Activated CD4-positive, alpha-beta T cell treated with anti-CD3 and anti-CD28 coated beads, Interleukin-2, Interleukin-4, amounts not matched to agents 100 ng/mL and 50 ng/mL, durations not matched to agents 16 hours and 8 hours (primary cell): ENCODE measurements at regions not wholly inside any gene's neighbourhood (a gene's known extent, or its start where the extent isn't known, plus 50 kb on each side); places are given as distances from the start of the nearest gene placed in this dataset.

Source experiments
- DNase-seq: peaks from one replicate; pipeline ENCODE4 v3.0.0-alpha.2; 2020; ENCODE audit warnings: low spot score

DNA sequence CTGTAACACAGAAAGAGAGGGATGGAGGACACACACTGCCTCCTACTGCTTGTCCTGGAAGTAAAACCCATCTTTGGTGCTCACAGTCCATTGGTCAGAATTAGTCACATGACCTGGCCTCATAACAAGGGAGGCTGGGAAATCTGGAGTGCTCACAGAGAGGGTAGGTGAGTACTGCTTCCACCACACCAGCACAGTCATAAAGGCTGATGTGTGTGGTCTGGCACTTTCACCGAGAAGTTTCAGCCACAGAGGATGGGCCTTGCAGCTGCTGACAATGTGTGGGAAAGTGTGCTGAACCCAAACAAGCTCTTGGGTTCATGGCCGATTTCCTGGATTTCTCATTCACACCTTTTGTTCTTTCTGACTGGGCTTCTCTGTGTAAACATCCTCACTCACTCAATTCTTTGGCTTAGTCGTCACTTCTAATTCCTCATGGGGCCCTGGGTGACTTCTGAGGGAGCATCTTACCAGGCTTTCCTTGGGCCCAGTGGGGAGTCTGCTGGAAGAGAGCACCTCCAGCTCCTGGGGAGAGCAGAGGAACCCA is 100.7 kb downstream of the ASB7 start:
- DNase-seq: peak; percentile 77

DNA sequence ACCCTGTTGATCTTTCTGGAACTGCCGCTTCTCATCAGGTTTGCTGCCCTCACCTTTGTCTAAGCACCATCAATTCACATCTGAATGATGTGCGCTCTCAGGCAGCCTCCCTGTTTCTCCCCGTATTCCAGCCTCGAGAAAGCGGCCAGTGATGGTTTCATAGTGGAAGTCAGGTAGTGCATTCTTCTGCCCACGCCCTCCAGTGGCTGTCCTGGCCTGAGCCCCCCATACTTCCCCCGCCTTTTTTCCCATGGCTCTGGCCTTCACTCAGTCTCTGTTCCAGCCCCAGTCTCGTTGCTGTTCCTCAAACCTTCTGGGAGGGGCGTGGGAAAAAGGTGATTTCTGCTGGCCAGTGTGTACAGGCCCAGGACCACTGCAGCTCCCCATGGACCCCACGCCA is 101.3 kb downstream of the ASB7 start:
- DNase-seq: no peak

DNA sequence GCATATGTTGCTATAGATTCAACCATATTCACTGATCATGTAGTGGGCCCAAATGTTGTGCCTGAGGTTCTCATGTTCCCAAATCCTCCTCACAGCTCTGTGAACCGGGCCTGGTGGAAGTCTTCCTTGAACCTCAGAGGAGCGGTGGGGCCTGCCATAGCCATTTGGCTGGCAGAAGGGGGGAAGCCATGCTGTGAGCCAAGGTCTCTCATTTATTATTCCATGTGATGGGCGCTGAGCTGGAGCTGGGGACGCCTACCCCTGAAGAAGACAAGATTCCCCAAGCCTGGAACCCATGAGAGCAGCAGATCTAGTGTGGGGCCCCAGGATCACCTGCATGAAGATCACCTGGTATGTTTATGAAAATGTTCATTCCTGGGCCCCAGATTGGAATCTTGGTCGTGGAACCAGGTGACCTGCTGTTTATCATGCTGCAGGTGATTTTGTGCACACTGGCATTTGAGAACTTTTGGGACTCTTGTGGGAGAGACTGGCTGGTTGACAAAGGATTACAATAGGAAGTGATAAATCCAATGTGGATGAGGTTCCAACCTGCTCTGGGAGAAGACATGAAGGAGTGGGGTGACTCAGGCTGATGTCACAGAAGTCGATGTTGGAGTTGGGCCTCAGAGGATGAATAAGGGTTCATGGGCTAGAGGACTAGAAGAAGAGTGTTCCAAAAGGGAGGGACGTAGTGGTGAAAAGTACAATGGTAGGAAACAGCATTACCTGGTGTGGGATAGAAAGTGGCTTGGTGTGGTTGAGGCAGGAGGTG is 102.1 kb downstream of the ASB7 start:
- no peak for DNase-seq

DNA sequence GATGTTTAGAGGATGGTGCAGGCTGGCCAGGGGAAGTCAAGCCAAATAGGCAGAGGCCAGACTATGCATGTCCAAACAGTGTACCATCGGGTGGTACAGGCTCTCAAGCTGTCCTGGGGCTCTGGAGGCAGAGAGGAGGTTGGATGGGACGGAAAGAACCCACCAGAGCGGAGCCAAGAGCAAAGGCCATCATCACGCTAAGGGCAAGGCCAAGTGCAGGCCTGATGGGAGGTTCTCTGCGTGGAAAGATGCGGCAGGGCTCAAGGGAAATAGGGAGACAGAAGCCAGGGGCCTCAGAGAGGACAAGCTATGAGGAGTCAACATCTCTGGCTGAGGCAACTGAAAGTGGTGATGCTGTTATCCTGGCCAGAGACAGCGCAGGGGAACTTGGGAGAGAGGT is 102.7 kb downstream of the ASB7 start:
- no peak for DNase-seq

DNA sequence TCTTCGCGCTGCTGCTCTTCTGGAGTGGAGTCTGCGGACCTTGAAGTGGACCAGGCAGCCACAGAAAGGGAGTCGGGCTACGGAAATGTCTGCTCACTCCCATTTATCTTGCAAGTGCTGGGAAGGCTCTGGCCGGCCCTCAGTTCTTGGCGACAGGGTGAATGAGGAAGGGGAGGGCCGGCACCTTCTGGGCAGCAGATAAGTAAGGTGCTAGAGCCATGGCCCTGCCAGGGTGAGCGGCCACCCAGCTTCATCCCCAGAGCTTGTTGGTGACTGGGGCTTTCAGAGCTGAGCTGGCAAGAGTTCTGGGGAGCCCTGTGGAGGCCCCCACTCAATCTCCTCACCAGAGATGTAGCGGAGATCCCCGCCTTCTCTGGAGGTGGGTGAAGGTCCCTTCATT is 103.5 kb downstream of the ASB7 start:
- DNase-seq: no peak

DNA sequence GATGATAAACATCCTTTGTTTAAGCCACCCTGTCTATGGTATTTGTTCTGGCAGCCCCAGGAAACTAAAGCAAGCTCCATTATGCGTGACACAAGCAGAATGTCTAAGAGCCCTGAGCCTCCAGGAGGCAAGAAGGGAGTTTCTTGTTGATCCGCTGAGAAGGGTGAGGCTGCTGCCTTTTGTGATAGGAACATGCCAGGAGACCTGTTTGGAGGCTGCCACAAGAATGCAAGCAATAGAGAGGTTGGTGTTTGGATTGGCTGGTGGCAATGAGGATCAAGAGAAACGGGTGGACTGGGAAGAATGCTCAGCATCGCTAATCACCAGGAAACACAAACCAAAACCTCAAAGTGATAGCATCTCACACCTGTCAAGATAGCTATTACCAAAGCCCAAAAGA is 104.8 kb downstream of the ASB7 start:
- DNase-seq: no peak

DNA sequence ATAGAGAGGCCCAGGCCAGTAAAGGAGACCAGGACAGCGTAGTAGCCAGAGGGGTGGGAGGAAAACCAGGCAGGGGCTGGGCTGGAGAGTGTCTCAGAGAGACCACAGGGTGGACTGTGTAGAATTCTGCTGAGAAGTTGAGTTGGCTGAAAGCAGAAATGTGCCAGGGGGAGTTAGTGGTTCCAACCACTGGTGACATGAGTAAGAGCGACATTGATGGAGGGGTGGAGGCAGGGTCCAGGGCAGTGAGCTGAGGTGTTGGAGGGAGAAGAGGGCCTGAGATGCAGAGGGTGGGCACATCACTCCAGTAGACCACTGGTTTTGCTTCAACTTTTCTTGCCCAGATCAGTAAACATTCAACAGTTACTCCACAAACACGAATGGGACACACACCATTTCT is 106.5 kb downstream of the ASB7 start:
- no peak for DNase-seq

DNA sequence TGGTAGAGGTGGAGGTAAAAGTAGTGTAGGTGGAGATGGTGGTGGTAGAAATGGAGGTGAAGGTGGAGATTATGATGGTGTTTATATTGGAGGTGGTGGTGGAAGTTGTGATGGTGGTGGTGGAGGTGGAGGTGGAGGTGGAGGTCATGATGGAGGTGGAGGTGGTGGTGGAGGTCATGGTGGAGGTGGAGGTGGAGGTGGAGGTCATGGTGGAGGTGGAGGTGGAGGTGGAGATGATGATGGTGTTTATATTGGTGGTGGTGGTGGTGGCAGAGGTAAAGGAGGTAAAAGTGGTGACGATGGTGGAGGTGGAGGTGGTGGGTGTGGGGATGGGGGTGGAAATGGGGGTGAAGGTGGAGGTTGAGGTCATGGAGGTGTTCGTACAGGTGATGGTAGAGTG is 107.8 kb downstream of the ASB7 start:
- DNase-seq: no peak

DNA sequence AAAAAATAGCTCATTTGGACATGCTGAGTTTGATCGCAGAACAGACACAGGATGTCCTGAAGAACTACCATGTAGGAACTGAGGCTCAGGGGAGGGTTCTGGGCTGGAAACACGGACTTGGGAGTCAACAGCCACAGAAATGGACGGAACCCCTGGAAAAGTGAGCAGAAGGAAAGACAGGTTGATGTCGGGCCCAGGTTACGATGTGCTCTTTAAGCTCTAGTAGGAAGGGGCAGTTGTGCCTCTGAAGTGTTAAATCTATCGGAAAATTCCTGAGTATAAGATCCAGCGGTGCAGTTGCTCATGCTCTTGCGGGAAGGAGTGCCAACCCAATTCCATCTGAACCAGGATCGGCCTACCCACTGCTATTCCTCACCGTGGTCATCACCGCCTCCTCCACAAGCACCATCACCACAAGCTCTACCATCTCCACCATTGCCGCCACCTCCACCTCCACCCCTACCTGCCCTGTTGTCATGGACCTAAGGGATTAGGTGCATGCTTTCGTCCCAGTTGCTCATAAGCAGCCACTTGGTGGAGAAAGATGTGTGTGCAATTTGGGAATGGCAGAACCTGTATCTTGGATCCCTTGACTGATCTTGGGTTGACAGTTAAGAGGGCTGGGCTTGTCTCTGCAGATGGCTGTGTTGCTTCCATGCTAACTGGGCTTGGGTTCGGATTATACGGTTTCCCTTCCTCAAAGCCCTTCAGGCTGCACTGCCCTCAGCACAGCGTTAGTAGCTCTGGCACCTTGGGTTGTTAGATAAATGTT is 108.5 kb downstream of the ASB7 start:
- DNase-seq: no peak

DNA sequence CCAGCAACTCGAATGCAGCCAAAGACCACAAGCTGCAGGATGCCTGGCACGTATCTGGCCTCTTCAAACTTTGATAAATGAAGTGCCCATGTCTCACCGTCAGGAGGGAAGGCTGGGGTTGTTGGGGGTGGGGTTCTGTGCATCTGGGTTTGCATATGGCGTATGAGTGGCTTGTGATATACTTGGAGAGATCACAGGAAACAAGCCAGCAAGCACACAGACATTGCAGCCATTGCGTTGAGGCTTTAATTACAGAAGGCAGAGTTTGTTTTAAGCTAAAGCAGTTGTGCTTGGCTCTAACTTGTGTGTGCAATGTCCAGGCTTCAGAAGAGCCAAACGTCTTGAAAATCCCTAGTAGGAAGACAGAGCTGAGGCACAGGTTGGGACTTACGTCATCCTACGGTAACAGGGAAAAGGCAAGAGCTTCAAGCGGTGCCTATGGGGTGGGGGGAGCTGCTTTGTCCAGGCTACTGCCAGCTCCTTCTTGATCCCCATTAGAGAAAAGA is 109.2 kb downstream of the ASB7 start:
- DNase-seq: no peak

DNA sequence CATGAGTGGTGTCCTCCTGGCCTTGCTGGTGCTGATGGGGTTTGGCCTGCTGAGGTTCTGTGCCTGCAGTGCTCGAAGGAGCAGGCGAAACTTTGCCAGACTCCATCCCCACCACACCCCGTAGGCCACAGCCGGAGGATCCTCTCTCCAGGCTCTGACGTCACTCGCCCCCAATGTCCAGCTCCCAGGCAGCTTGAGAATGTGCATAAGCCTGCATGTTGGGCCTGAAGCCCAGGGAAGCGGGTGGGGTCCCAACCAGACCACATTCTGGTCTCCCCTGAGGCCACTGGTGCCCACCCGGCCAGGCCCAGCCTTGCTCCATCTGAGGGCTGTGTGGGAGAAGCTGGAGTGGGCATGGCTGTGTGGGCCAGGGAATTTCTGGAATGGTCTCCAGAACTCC is 109.8 kb downstream of the ASB7 start:
- no peak for DNase-seq

DNA sequence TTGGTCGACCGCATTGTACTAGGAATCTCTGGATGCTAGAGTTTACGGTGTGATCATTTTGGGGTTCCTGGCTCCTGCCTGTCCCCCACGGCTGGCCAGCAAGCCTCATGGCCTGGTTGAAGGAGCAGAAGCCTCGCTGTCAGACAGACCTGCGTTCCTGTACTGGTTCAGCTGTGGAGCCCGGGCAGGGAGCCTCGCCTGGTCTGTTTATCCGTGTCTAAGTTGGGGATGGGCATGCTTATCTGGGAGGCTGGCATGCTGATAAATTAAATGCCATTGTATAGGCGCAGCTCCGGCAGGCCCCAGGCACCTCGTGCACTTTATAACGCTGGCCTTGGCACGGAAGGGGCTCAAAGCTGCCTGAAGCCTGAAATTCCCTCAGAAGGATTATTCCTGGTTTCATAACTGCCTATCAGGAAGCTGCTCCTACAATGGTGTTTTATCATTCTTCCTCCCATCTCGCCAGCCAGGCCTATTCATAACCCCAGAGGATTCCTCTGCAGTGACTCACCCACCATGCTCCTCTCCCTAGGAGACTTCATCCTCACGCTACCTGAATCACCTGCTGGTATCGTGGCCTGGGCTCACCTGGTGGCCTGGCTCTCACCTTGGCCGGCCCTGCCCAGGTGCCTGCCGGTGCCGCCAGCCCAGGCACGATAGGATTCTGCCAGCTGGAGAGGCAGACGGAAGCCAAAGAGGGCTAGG is 110.9 kb downstream of the ASB7 start:
- no peak for DNase-seq

DNA sequence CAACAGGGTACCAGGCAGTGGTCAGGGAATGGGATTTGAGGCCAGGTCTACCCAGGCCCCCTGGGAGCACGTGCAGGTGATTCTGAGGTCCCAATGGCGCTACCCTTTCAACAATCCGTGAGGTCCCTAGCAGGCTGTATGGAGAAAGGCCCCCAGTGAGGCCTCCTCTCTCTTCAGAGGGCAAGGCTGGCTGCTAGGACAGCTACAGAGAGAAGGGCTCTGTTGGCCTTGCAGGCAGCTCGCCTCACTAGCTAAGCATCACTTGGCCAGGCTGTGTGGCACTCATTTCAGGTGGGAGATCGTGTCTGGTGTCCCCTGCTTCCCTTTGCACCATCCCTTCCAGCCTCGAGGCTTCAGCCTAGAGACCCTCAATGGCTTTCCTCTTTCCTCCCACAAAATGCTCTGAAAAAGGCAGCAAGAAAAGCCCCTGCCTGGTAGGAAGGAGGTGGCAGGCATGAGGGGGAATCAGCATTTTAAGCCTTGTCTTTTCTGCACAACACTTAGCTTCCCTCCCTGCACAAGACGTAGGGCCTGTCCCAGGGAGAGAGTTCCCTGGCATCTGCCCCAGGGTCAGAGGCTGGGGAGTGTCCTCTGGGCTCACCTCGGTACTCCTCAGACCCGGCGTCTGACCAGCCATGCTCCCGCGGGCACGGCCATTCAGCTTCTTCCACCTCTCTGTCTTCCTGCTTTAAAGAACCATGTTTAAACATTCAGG is 111.8 kb downstream of the ASB7 start:
- no peak for DNase-seq

DNA sequence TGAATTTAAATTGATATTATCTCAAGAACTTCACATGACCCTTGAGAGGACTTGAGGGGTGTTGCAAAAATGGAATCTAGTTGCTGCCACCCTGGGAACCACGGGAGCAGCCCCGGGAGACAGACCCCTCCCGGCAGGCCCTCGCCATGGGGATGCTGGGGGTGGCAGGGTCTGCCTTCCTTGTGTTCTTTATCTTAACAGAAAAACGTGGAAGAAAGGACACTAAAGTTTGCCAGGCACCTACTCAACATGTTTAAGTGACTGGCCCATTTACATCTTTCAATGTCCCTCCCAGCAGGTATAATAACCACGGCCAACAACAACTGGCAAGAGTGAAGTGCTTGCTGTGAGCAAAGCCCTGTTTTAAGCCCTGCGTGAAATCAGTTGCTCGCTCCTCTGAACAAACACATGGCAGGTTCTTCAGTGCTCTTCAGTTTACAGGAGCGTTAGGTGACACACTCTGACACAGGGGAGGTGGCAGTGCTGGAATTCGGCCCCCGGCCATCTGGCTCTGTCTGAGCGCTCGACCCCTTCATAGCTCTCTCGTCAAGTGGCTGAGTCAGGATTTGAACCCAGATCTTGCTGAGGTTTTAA is 112.5 kb downstream of the ASB7 start:
- DNase-seq: no peak

DNA sequence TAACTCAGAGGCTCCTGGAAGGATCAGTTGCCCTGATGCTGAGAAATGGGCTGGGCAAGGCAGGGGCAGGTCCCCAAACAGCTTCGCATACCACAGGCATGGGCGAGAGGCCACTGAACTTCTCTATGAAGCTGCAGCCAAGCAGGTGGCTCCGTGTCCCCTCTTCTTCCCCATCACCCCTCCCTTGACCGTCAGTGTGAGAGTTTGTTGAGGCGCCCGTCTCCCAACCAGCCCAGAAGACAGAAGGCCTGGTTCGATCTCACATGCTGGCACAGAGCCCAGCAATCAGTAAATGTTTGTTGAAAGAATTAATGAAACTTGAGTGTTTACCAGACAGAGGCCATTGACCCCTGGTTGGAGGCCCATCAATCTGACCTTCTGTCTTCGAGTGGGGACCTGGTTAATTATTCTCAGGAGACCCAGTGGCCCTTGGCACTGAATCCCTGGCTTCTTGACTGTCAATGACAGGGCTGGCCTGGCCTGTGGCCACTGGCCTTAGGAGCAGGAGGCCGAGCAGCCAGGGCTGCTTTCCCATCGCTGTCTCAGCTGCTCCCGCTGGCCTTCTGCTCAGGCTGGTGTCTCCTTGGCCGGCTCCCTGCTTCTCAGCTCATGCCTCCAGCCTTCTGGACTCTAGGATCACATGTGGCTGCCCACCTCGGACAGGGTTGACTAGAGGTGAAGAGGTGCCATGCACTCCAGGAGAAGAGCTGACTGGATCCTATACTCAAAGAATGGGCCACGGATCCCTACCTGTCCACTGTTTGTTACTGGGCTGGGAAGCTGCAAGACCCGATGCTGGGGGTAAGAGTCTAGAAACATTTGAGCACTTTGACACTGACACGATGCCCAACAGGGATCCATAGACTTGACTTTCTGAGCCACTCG is 113.4 kb downstream of the ASB7 start:
- DNase-seq: no peak

DNA sequence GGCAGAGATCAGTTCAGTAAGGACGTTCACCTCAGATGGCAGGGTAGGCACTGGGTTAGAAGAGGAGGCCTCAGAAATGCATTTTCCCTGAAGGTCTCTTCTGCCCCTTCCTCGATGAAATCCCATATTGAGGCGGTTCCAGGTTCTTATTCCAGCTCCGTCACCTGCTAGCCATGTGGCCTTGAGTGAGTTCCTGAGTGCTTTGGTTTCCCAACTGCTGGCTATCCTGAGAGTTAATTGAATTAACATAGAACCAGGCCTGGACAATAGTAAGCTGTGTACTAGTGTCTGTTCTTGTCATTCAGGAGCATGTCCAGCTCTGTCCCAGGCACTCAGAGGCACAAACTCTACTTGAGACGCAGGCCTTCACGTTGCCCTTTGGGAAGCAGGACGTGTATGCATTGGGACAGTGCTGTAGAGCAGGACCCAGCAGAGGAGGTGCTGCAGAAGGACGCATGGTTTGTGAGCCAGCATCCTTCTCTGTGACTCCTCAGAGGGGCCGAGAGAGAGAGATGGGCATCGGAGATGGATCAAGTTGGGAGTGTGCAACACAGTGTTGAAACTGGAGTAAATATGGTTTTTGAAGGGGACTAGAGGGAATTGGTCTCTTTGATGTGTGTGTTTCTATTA is 114.2 kb downstream of the ASB7 start:
- no peak for DNase-seq

DNA sequence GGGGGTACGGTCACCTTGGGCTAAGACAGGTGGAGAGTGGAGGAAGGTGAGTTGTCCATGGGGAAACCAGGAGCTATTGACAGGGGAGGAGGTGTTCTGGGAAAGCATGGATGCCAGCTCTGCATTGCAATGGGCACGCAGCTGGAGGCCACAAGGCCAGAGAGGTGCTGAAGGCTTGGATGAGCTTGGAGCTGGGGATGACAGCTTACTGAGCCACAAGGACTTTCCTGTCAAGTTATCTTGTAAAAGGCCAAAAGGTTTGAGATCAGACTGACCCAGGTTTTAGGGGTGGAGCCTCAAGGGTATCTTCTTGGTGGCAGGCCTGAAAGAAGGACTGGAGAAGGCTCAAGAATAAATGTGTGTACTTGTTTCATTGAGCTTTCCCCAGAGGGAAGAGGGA is 115.2 kb downstream of the ASB7 start:
- DNase-seq: no peak

DNA sequence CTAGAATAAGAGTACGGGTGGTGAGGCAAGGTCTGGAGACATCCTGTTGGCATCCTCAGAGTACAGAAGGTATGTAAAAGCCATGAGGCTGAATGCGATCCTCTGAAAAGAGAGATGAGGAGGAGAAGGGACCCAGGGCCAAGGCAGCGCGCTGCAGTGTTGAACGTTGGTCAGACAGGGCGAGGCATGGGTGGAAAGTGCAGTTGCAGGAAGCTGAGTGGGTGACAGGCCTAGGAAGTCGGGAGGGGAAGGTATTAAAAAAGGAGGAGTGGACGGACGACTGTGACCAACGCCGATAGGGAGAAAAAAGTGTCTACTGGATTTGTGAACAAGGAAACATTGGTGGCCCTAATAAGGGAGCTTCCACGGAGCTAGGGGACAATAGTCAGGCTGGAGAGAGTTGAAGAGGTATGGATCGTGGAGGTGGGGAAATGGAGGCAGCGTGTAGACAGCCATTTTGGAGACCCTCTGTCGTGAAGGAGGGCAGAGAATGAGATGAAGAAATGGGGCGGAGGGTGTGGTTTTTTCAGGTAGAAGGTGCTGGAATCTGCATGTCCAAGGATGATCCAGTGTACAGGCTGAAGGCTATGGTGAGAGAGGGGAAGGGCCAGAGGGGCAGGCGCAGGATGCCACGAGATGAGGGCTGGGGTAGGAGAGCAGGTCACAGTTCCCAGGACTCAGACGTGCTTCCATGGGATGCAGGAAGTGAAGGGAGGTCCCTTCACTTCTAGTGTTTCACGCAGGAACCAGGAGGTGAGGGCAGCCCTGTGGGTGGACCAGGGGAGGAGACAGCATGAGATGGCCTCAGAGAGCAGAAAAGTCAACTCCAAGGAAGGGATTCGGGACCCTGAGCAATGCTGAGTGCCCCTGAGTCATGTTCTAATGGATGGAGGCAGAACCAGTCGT is 115.9 kb downstream of the ASB7 start:
- DNase-seq: no peak

DNA sequence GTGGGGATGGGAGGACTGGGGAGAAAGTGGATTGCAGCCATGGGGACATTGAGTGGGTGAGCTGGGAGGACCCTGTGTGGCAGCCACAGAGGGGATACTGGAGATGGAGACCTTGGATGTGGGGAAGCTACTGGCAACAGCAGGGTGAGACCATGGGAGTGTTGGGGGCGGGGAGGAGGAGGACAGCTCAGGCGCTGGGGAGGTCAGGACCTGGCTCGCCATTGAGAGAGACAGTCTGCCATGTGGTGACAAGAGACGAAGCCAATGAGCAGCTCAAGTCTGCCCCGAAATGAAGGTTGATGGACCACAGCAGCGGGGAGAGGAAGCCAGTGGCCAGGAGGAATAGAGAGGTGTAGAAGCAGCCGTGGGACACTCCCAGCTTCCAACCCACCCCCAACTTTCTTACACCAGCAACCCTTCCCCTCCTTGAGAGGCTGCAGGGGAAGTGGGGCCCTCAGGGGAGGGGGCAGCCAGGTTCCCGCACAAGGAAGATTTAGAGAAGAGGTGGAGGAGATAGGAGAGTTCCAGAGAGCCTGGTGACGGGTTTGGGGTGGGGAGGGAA is 118.1 kb downstream of the ASB7 start:
- no peak for DNase-seq
